H9 (cell line): ENCODE measurements at regions not wholly inside any gene's neighbourhood (a gene's known extent, or its start where the extent isn't known, plus 50 kb on each side); places are given as distances from the start of the nearest gene placed in this dataset.

Experiments
- DNase-seq: peaks from one replicate; pipeline ENCODE4 v3.0.0-alpha.2; 2017
- H2AFZ ChIP-seq: one replicate; pipeline ENCODE4 v1.6.1; 2013; ENCODE audit warnings: mild to moderate bottlenecking, low read length, control low read depth, moderate library complexity
- H2AK5ac ChIP-seq: 2 replicates; pipeline ENCODE4 v1.6.1; 2013; ENCODE audit warnings: low read length, control low read depth, mixed read lengths; ENCODE audit not compliant: insufficient read length
- H2BK120ac ChIP-seq: one replicate; pipeline ENCODE4 v1.6.1; 2013; ENCODE audit warnings: low read depth, mild to moderate bottlenecking, low read length, control low read depth, inconsistent platforms; ENCODE audit not compliant: poor library complexity, severe bottlenecking
- H2BK12ac ChIP-seq: 2 replicates; pipeline ENCODE4 v1.6.1; 2013; ENCODE audit warnings: low read length, control low read depth, mixed read lengths, low read depth; ENCODE audit not compliant: insufficient read length
- H2BK15ac ChIP-seq: 2 replicates; pipeline ENCODE4 v1.6.1; 2013; ENCODE audit warnings: low read depth, low read length, control low read depth
- H2BK20ac ChIP-seq: one replicate; pipeline ENCODE4 v1.6.1; 2013; ENCODE audit warnings: low read depth, mild to moderate bottlenecking, low read length, control low read depth, inconsistent platforms; ENCODE audit not compliant: poor library complexity, severe bottlenecking
- H2BK5ac ChIP-seq: 2 replicates; pipeline ENCODE4 v1.6.1; 2013; ENCODE audit warnings: low read length, control low read depth, mixed read lengths; ENCODE audit not compliant: insufficient read length
- H3K14ac ChIP-seq: 2 replicates; pipeline ENCODE4 v1.6.1; 2013; ENCODE audit warnings: low read length, control low read depth; ENCODE audit not compliant: insufficient read depth
- H3K18ac ChIP-seq: 2 replicates; pipeline ENCODE4 v1.6.1; 2013; ENCODE audit warnings: low read depth, mild to moderate bottlenecking, mixed read lengths, low read length, control low read depth; ENCODE audit not compliant: insufficient read length
- H3K23ac ChIP-seq: 2 replicates; pipeline ENCODE4 v1.6.1; 2013; ENCODE audit warnings: low read length, control low read depth, mixed read lengths, low read depth; ENCODE audit not compliant: insufficient read length
- H3K23me2 ChIP-seq: 2 replicates; pipeline ENCODE4 v1.6.1; 2013; ENCODE audit warnings: low read depth, mild to moderate bottlenecking, mixed read lengths, low read length, control low read depth; ENCODE audit not compliant: insufficient read length, poor library complexity, severe bottlenecking
- H3K27ac ChIP-seq: 2 replicates; pipeline ENCODE4 v1.5.1; 2013; ENCODE audit warnings: low read length, control low read depth, mixed read lengths, low read depth; ENCODE audit not compliant: insufficient read length
- H3K27me3 ChIP-seq: 2 replicates; pipeline ENCODE4 v1.6.1; 2013; ENCODE audit warnings: low read length, control low read depth, inconsistent platforms; ENCODE audit not compliant: insufficient read depth
- H3K4ac ChIP-seq: 2 replicates; pipeline ENCODE4 v1.6.1; 2013; ENCODE audit warnings: low read depth, mild to moderate bottlenecking, control low read depth, inconsistent platforms, low read length, moderate library complexity
- H3K4me1 ChIP-seq: 2 replicates; pipeline ENCODE4 v1.6.1; 2013; ENCODE audit warnings: low read length, control low read depth, inconsistent platforms; ENCODE audit not compliant: insufficient read depth
- H3K4me2 ChIP-seq: 2 replicates; pipeline ENCODE4 v1.6.1; 2013; ENCODE audit warnings: low read length, control low read depth, mixed read lengths; ENCODE audit not compliant: insufficient read length, insufficient read depth
- H3K56ac ChIP-seq: 2 replicates; pipeline ENCODE4 v1.6.1; 2013; ENCODE audit warnings: low read depth, mild to moderate bottlenecking, mixed read lengths, low read length, control low read depth; ENCODE audit not compliant: insufficient read length
- H3K79me1 ChIP-seq: 2 replicates; pipeline ENCODE4 v1.6.1; 2013; ENCODE audit warnings: low read depth, mild to moderate bottlenecking, moderate library complexity, low read length, control low read depth, inconsistent platforms; ENCODE audit not compliant: insufficient read depth, poor library complexity, severe bottlenecking
- H3K79me2 ChIP-seq: 2 replicates; pipeline ENCODE4 v1.6.1; 2013; ENCODE audit warnings: low read length, control low read depth, inconsistent platforms; ENCODE audit not compliant: insufficient read depth
- H3K9ac ChIP-seq: 2 replicates; pipeline ENCODE4 v1.6.1; 2013; ENCODE audit warnings: low read length, control low read depth, mixed read lengths; ENCODE audit not compliant: insufficient read length; ENCODE audit errors: extremely low read depth
- H3K9me3 ChIP-seq: one replicate; pipeline ENCODE4 v1.6.1; 2013; ENCODE audit warnings: low read depth, low read length, inconsistent platforms; ENCODE audit not compliant: control insufficient read depth
- H3T11ph ChIP-seq: one replicate; pipeline ENCODE4 v1.6.1; 2013; ENCODE audit warnings: mild to moderate bottlenecking, low read length, control low read depth, inconsistent platforms
- H4K20me1 ChIP-seq: one replicate; pipeline ENCODE4 v1.6.1; 2013; ENCODE audit not compliant: control insufficient read depth, insufficient read length, insufficient read depth
- H4K5ac ChIP-seq: 2 replicates; pipeline ENCODE4 v1.6.1; 2013; ENCODE audit warnings: low read depth, mild to moderate bottlenecking, mixed read lengths, low read length, control low read depth; ENCODE audit not compliant: insufficient read length
- H4K8ac ChIP-seq: replicated peaks from 2 replicates; pipeline ENCODE4 v1.6.1; 2013; ENCODE audit warnings: low read length, control low read depth, mixed read lengths, low read depth; ENCODE audit not compliant: insufficient read length
- H4K91ac ChIP-seq: 2 replicates; pipeline ENCODE4 v1.6.1; 2013; ENCODE audit warnings: low read depth, mild to moderate bottlenecking, moderate library complexity, mixed read lengths, low read length, control low read depth; ENCODE audit not compliant: insufficient read length
- H3K27ac Mint-ChIP-seq, 3 experiments: 2 replicates in 2 of 3; 3 replicates in 1 of 3; pipeline ENCODE4 v1.8.0; 2020 to 2021; ENCODE audit warnings: mixed read lengths in 3 of 3, mild to moderate bottlenecking in 1 of 3, moderate library complexity in 1 of 3
- H3K27me3 Mint-ChIP-seq: 2 replicates; pipeline ENCODE4 v1.8.0; 2021; ENCODE audit warnings: low read depth, mild to moderate bottlenecking, moderate library complexity, mixed read lengths
- H3K36me3 Mint-ChIP-seq, 3 experiments: 2 replicates in 2 of 3; 3 replicates in 1 of 3; pipeline ENCODE4 v1.8.0; 2020 to 2021; ENCODE audit warnings: low read depth in 3 of 3, mixed read lengths in 3 of 3; ENCODE audit not compliant: insufficient read depth in 1 of 3
- H3K4me1 Mint-ChIP-seq, 2 experiments: 2 replicates each; pipeline ENCODE4 v1.8.0; 2020; ENCODE audit warnings: mixed read lengths in 2 of 2
- H3K4me3 Mint-ChIP-seq, 2 experiments: 2 replicates in 1 of 2; 3 replicates in 1 of 2; pipeline ENCODE4 v1.8.0; 2020 to 2021; ENCODE audit warnings: mild to moderate bottlenecking in 2 of 2, mixed read lengths in 2 of 2, moderate library complexity in 1 of 2
- H3K9me3 Mint-ChIP-seq, 2 experiments: 2 replicates in 1 of 2; 3 replicates in 1 of 2; pipeline ENCODE4 v1.8.0; 2020; ENCODE audit warnings: mild to moderate bottlenecking in 2 of 2, mixed read lengths in 2 of 2, moderate library complexity in 1 of 2
- TF ChIP-seq, protein P1 (sequence below): fragments of 200-600 bp; sonication (generic); conservative IDR thresholded peaks from 3 replicates; pipeline ENCODE4 v1.8.0; 2021; ENCODE audit warnings: antibody characterized with exemption, mild to moderate bottlenecking

DNA sequence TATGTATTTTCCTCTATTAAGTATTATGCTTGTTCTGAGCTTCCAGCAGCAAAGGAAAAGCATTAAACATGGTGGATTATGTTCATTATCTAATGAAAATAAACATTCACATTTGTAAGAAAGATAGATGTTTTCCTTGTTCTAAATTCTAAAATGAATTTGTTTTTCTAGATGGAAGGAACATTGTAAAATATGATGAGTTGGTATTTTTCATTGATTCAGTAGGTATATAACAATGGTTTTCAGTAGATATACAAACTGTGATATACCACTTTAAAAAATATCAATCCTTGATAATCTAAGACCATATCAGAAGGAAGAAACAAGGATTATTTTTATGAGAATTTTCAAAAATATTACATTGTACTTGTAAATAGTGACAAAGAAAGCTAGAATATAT, 290.6 kb upstream of the GOLIM4 start:
- H3K23ac ChIP-seq, result no peak overlapping the region
- H3K4ac ChIP-seq, result no peak overlapping the region
- no peak overlapping the region for H4K5ac ChIP-seq
- H2AFZ ChIP-seq, result no peak overlapping the region
- H2BK20ac ChIP-seq, result no peak overlapping the region
- H2BK12ac ChIP-seq, result no peak overlapping the region
- TF ChIP-seq, protein P1, sequence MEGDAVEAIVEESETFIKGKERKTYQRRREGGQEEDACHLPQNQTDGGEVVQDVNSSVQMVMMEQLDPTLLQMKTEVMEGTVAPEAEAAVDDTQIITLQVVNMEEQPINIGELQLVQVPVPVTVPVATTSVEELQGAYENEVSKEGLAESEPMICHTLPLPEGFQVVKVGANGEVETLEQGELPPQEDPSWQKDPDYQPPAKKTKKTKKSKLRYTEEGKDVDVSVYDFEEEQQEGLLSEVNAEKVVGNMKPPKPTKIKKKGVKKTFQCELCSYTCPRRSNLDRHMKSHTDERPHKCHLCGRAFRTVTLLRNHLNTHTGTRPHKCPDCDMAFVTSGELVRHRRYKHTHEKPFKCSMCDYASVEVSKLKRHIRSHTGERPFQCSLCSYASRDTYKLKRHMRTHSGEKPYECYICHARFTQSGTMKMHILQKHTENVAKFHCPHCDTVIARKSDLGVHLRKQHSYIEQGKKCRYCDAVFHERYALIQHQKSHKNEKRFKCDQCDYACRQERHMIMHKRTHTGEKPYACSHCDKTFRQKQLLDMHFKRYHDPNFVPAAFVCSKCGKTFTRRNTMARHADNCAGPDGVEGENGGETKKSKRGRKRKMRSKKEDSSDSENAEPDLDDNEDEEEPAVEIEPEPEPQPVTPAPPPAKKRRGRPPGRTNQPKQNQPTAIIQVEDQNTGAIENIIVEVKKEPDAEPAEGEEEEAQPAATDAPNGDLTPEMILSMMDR, result no peak
- H3K9ac ChIP-seq, result no peak overlapping the region
- no peak overlapping the region for H3K27ac Mint-ChIP-seq
- H3K4me3 Mint-ChIP-seq, result no peak overlapping the region
- H3K9me3 ChIP-seq, result no peaks in the 10 kb centered on the region
- no peak overlapping the region for H3K18ac ChIP-seq
- no peaks in the 10 kb centered on the region for H3K27me3 ChIP-seq
- H4K20me1 ChIP-seq, result no peaks in the 10 kb centered on the region
- no peak overlapping the region for H2BK15ac ChIP-seq
- H4K91ac ChIP-seq, result no peak overlapping the region
- no peak overlapping the region for H2BK5ac ChIP-seq
- H3K9me3 Mint-ChIP-seq, result no peaks in the 10 kb centered on the region; a peak in 1 of 5 replicates
- no peak overlapping the region for H2AK5ac ChIP-seq
- H3K79me1 ChIP-seq, result no peaks in the 10 kb centered on the region
- no peaks in the 10 kb centered on the region; a peak in 1 of 7 replicates for H3K36me3 Mint-ChIP-seq
- H3T11ph ChIP-seq, result no peak overlapping the region
- H3K23me2 ChIP-seq, result no peaks in the 10 kb centered on the region
- H3K56ac ChIP-seq, result no peak overlapping the region
- H3K27me3 Mint-ChIP-seq, result no peaks in the 10 kb centered on the region
- no peak overlapping the region for H4K8ac ChIP-seq
- no peak for DNase-seq
- no peak overlapping the region for H3K4me2 ChIP-seq
- peaks cover 4% of the 10 kb centered on the region in 2 experiments; a peak in 3 of 4 replicates for H3K4me1 Mint-ChIP-seq
- H3K79me2 ChIP-seq, result no peaks in the 10 kb centered on the region
- no peak overlapping the region for H3K27ac ChIP-seq
- no peak overlapping the region for H3K14ac ChIP-seq
- H2BK120ac ChIP-seq, result no peak overlapping the region
- H3K4me1 ChIP-seq, result no peaks in the 10 kb centered on the region
